Progenitor cell of endocrine pancreas (in vitro differentiated cells): ENCODE measurements at regions not wholly inside any gene's neighbourhood (a gene's known extent, or its start where the extent isn't known, plus 50 kb on each side); places are given as distances from the start of the nearest gene placed in this dataset.

Experiments
- DNase-seq: peaks from one replicate; pipeline ENCODE4 v3.0.0; 2021; ENCODE audit warnings: low spot score; ENCODE audit not compliant: unreplicated experiment
- H3K27ac Mint-ChIP-seq: 2 replicates; pipeline ENCODE4 v1.8.0; 2021; ENCODE audit warnings: mild to moderate bottlenecking, moderate library complexity, mixed read lengths
- H3K27me3 Mint-ChIP-seq: 2 replicates; pipeline ENCODE4 v1.8.0; 2021; ENCODE audit warnings: mixed read lengths
- H3K36me3 Mint-ChIP-seq: 2 replicates; pipeline ENCODE4 v1.8.0; 2022; ENCODE audit warnings: mixed read lengths; ENCODE audit not compliant: insufficient read depth
- H3K4me1 Mint-ChIP-seq: 2 replicates; pipeline ENCODE4 v1.8.0; 2021; ENCODE audit warnings: low read depth, mixed read lengths
- H3K4me3 Mint-ChIP-seq: 2 replicates; pipeline ENCODE4 v1.8.0; 2021; ENCODE audit warnings: low read depth, mild to moderate bottlenecking, moderate library complexity, mixed read lengths
- H3K9me3 Mint-ChIP-seq: 2 replicates; pipeline ENCODE4 v1.8.0; 2021; ENCODE audit warnings: low read depth, mixed read lengths
- TF ChIP-seq, protein P1 (sequence below): fragments of 200-600 bp; sonication (generic); IDR thresholded peaks from one replicate; pipeline ENCODE4 v1.5.0; 2021; ENCODE audit warnings: antibody characterized with exemption, mild to moderate bottlenecking; ENCODE audit not compliant: unreplicated experiment

DNA sequence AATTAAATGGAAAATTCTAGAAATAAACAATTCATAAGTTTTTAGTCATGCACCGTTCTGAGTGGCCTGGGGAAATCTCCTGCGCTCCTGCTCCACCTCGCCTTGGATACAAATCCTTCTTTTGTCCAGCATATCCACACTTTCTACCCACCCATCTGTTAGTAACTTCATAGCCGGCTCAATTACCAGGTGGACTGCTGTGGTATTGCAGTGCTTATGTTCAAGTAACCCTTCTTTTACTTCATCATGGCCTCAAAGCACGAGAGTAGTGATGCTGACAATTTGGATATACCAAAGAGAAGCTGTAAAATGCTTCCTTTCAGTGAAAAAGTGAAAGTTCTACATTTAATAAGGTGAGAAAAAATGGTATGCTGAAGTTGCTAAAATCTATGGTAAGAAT, 142.3 kb upstream of the CHL1 start:
- no peak for DNase-seq
- TF ChIP-seq, protein P1, sequence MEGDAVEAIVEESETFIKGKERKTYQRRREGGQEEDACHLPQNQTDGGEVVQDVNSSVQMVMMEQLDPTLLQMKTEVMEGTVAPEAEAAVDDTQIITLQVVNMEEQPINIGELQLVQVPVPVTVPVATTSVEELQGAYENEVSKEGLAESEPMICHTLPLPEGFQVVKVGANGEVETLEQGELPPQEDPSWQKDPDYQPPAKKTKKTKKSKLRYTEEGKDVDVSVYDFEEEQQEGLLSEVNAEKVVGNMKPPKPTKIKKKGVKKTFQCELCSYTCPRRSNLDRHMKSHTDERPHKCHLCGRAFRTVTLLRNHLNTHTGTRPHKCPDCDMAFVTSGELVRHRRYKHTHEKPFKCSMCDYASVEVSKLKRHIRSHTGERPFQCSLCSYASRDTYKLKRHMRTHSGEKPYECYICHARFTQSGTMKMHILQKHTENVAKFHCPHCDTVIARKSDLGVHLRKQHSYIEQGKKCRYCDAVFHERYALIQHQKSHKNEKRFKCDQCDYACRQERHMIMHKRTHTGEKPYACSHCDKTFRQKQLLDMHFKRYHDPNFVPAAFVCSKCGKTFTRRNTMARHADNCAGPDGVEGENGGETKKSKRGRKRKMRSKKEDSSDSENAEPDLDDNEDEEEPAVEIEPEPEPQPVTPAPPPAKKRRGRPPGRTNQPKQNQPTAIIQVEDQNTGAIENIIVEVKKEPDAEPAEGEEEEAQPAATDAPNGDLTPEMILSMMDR, result peak; percentile 21
- Mint-ChIP-seq H3K9me3 (peaks cover 11% of the 10 kb centered on the region), H3K27me3 (peaks cover 5% of the 10 kb centered on the region), H3K4me1 (peaks cover 4% of the 10 kb centered on the region), H3K27ac (no peak overlapping the region), H3K4me3 (no peak overlapping the region), H3K36me3 (no peaks in the 10 kb centered on the region)

DNA sequence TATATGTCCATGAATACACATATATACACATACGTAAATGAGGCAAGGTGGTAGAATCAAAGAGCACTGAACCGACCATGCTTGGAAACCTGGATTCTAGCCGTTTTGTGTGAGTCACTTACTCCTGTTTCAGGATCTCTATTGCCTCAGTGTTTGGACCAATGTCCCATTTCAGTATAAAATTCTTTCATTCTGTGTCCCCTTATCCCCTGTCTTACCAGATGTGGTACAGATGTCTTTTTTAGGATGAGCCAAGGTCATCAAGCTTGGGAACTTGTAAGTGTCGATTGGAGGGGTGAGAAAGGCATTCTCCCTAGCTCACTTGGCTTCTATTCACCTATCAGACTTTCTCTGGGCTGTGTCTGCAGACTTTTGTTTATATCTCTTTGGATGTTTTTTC, 139.9 kb upstream of the CHL1 start:
- Mint-ChIP-seq H3K36me3 (peaks cover 2% of the 10 kb centered on the region), H3K27me3 (peaks cover 14% of the 10 kb centered on the region), H3K27ac (no peak overlapping the region), H3K4me1 (peaks cover 16% of the 10 kb centered on the region), H3K4me3 (no peak overlapping the region), H3K9me3 (peaks cover 9% of the 10 kb centered on the region)
- no peak for DNase-seq
- TF ChIP-seq, protein P1, result no peak

DNA sequence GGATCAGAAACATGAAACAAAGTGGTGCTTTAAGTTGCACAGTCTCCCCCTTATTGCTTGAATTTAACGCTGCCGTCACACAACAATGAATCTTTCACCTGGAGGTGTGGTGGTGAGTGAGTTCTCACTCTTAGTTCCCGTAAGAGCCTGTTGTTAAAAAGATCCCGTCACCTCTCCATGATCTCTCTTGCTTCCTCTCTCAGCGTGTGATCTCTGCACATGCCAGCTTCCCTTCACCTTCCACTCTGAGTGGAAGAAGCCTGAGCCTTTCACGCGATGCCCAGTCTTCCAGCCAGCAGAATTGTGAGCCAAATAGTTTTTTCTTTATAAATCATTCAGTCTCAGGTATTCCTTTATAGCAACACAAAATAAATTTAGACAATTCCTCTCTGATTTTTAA, 136.7 kb upstream of the CHL1 start:
- H3K27me3 Mint-ChIP-seq, result peaks cover 16% of the 10 kb centered on the region
- no peak for DNase-seq
- TF ChIP-seq, protein P1, result no peak
- H3K9me3 Mint-ChIP-seq, result peaks cover 6% of the 10 kb centered on the region
- H3K36me3 Mint-ChIP-seq, result peaks cover 2% of the 10 kb centered on the region
- H3K4me1 Mint-ChIP-seq, result peaks cover 40% of the 10 kb centered on the region
- no peak overlapping the region for H3K27ac Mint-ChIP-seq
- no peak overlapping the region for H3K4me3 Mint-ChIP-seq

DNA sequence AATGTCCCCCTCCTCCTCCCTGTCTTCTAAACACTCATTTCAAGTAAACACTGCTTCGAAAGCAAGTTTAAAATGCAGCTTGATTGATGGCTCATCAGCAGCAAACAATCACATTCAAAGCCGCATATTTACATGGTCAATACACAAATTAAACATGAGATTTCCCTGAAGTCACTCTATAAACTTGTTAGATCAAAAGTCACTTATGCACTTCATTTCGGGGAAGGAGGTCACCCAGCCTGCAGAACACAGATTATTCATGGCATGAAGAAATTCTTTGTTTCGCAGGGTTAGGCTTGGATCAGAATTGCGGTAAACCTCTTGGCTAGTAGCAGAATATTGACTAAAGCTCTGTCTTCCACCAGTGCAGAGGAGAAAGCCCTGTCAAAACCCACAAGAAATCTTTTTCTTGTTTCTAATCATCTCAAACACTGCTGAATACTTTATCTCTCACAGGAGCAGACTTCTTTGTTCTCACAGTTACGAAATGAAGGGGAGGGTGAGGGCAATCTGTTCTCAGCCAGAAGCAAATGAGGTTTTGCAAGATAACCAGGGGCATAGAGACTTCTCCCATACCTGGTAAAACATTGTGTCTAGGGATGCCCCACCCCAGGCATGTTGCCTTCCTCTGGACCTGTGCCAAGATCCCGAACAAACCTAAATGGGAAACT, 133.3 kb upstream of the CHL1 start:
- Mint-ChIP-seq H3K4me1 (peaks cover 44% of the 10 kb centered on the region), H3K27ac (peak overlapping the region; percentile 93), H3K36me3 (peaks cover 2% of the 10 kb centered on the region), H3K27me3 (peaks cover 20% of the 10 kb centered on the region), H3K9me3 (peaks cover 6% of the 10 kb centered on the region), H3K4me3 (peak overlapping the region; percentile 12)
- no peak for DNase-seq
- TF ChIP-seq, protein P1, result no peak

DNA sequence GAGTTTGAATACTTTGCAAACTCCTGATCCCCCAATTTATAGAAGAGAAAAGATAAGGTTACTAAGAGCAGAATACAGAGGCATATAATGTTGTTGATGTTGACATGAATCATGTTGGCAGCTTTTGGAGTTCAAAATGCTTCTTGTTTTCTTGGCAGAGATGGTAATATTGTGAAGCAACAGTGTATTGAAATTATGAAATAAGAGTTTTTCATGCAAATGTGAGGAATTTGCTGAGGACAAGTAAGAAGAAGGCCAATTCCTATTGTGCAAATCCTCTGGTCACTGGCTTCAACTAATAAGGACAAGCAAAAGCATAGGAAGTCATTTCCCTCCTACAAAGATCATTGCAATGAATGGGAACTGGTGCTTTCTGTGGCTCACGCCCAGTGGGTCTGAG, 126.9 kb upstream of the CHL1 start:
- Mint-ChIP-seq H3K4me1 (peaks cover 17% of the 10 kb centered on the region), H3K9me3 (no peaks in the 10 kb centered on the region), H3K27me3 (peaks cover 13% of the 10 kb centered on the region), H3K36me3 (no peaks in the 10 kb centered on the region), H3K27ac (no peak overlapping the region), H3K4me3 (no peak overlapping the region)
- TF ChIP-seq, protein P1, result no peak
- no peak for DNase-seq
